GM18858 (cell line): ENCODE measurements at regions not wholly inside any gene's neighbourhood (a gene's known extent, or its start where the extent isn't known, plus 50 kb on each side); places are given as distances from the start of the nearest gene placed in this dataset.
"Not testable (repeated sequence)": the region's sequence is repeated elsewhere in the genome, so short reads cannot be mapped to it uniquely, and the experiment has no call there.

Experiments used
- ATAC-seq: cut with Tn5 transposase; IDR thresholded peaks from one replicate; pipeline ENCODE4 v1.9.1; 2021; ENCODE audit not compliant: unreplicated experiment

DNA sequence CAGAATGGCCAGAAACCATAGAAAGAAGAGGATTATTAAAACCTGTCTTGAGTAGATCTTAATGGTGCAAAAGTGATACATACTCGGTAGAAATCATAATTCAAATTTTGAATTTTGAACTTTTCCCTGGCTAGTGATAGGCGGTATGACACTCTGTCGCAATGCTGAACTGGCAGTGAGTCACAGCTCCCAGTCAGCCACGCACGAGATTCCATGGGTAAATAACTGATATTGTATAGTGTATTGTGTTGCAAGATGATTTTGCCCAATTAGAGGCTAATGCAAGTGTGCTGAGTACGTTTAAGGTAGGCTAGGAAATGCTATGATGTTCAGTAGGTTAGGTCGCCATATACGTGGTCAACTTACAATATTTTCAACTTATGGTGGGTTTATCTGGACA, 207.0 kb downstream of the SIPA1L2 start:
- no peak for ATAC-seq

GRCh38 chr1:232422098-232422497, 207.8 kb downstream of the SIPA1L2 start:
- no peak for ATAC-seq

DNA sequence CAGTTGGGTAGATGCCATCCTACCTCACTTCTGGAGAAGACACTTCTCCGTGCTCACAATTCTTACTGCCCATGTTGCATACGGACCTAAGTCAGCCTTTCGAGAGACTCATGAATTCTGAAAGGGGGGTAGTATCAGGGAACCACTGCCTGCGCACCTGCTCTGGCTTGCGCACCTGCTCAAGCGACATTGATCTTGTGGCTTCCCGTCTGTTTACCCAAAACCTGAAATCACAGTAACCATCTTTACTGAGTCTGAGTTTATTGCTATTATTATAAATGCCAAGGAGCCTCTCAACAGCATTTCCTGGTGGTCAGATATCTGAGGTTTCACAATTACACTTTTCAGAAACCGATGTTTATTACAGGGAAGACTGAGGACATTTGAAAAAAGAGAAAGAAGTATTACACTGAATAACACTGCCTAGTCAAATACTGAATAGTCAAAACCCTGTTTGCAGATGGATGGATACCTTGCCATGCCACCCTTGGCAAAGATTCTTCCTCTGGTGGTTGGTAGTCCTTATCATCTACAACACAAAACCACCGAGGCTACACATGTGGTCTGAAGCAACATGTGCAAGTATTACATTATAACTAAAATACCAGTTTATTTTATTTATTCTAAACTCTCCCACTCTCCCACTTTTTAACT, 208.7 kb downstream of the SIPA1L2 start:
- no peak for ATAC-seq

GRCh38 chr1:232417636-232418248, 212.2 kb downstream of the SIPA1L2 start:
- no peak for ATAC-seq

GRCh38 chr1:232416026-232416568, 213.8 kb downstream of the SIPA1L2 start:
- ATAC-seq, result no peak

DNA sequence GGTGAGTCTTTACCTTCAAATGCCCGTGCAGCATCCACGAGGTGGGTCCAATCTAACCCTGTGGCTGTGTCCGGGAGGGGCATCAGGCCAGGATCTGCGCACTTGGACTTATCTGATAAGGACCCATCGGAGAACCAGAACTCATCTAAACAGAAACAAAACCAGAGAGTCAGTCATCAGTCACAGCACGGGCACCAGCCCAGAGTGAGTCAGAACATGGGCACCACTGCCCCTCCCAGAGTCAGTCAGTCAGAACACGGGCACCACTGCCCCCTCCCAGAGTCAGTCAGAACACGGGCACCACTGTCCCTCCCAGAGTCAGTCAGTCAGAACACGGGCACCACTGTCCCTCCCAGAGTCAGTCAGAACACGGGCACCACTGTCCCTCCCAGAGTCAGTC, 214.5 kb downstream of the SIPA1L2 start:
- not testable (repeated sequence) for ATAC-seq

DNA sequence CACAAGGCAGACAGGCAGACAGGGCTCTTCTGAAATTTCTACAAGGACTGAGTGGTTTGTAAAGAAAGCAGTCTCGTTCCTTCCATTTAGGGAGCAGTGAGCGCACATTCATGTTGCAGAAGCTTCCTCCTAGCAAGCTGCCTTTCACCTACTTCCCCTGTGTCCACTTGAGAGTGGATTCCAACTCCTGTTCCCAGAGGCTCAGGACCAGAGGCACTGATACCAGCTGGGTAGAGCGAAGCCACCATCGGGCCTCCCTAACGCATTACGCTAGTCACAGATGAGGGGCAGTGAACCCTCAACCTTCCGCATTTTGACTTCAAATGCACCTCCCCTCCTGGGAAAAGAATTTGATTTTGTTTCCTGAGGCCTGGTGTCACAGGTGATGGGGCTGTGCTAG, 215.8 kb downstream of the SIPA1L2 start:
- no peak for ATAC-seq

GRCh38 chr1:232413674-232414073, 216.3 kb downstream of the SIPA1L2 start:
- ATAC-seq, result no peak

GRCh38 chr1:232409584-232409983, 220.3 kb downstream of the SIPA1L2 start:
- ATAC-seq, result no peak

DNA sequence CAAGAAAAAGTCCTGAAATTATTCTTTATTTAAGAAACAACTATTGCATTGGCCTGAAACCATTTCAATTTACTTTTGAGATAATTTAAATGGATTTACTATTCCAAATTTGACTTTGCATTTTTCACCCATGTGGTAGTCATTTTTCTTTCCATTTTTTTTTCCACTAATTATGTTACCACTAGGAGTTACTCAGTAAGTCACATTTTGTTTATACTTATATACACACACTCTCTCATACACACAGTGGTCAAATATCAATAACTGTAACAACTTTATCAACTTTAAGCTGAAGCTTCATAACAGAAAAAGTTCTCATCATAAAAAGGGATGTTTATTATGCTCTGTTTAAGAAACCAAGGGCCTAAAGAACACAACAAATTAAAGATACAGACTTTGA, 222.8 kb downstream of the SIPA1L2 start:
- no peak for ATAC-seq

DNA sequence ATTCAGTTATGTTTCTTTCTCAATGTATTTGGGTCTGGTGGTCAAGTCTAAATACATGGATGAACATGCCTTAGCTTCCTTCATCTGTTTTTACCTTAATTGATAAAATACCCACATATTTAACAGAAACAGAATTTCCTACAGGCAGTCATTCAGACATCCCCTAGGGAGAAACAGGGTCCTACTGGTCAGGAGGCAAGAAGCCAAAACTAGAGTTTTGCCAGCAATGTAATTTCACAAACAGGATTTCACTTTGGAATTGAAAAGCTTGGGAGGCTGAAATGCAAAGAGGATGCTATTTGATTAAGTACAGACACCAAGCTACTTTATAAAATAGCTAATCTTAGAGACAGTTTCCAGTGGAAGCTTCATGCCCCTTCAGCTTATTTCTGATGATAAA, 224.2 kb downstream of the SIPA1L2 start:
- no peak for ATAC-seq

GRCh38 chr1:232404981-232405731, 224.8 kb downstream of the SIPA1L2 start:
- no peak for ATAC-seq

GRCh38 chr1:232404227-232404626, 225.7 kb downstream of the SIPA1L2 start:
- no peak for ATAC-seq

DNA sequence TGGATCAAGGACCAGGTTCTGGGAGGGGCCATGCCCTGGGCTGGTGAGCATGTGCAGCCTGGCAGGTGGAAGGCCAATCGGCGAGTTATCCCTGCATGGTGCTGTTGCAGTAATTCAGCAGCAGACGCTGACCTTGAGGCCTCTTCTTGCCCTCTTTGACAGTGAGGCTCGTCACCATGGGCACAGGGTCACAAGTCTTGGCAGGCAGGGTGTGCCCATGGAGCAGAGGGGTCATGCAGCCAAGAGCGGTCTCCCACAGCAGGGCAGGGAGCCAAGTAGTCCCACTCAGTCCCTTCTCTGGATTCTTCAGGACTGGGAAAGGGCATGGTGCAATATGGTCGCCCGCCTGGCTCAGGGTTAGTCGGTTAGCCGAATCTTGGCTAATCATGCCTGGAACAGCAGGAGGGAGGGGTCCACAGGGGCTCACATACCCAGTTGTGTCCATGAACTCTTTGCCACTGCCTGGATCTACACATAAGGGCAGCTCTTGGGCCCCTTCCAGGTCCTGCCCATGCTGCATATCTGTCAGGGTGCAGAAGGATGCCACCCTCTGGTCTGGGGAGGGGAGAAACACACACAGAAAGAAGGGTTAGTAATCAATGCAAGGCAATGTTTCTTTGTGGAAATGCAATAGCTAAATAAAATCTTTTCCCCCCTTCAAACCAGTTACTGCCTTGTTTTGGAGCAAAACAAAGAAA, 226.8 kb downstream of the SIPA1L2 start:
- ATAC-seq, result no peak

DNA sequence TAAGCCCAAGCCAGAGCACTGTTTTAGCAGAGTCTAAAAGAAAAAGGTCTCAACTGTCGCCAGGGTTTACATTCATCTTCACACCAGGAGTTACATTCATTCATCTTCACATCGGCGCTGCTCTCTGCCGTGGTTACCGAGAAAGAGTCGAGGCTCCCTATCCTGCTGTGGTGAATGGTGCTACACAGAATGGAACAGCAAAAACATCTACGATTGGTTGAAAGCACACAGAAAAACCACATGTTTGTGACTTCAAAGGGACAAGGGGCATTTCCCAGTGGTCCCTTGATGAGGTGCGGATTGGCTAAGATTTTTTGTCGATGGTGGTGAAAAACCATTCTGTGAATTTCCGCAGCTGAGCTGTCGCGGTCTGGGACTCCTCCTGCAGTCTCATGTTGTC, 231.1 kb downstream of the SIPA1L2 start:
- no peak for ATAC-seq

- ATAC-seq, result no peak
Measured at GRCh38 chr1:232393444-232394146, 236.3 kb downstream of the SIPA1L2 start.

GRCh38 chr1:232393010-232393409, 236.9 kb downstream of the SIPA1L2 start:
- ATAC-seq, result no peak

- ATAC-seq, result no peak
Measured at GRCh38 chr1:232390590-232390989, 239.3 kb downstream of the SIPA1L2 start.

GRCh38 chr1:232389744-232390143, 240.2 kb downstream of the SIPA1L2 start:
- ATAC-seq, result no peak

- no peak for ATAC-seq
Measured at GRCh38 chr1:232388363-232388762, 241.6 kb downstream of the SIPA1L2 start.
